HCT116 (cell line): ENCODE measurements at regions not wholly inside any gene's neighbourhood (a gene's known extent, or its start where the extent isn't known, plus 50 kb on each side); places are given as distances from the start of the nearest gene placed in this dataset.

Experiments
- ATAC-seq: fragments of 200-7000 bp; cut with Tn5 transposase; 2 replicates; pipeline ENCODE4 v1.9.1; 2020; ENCODE audit warnings: mild to moderate bottlenecking, moderate library complexity
- BruUV-seq: library from RNA; stranded (reverse); fragments of 400-500 nt; replicated peaks from 2 replicates; lab custom pipeline; 2021; lab: Mats Ljungman, UMichigan
- CTCF ChIA-PET: fragments of 300-600 bp; sonication (Branson Sonifier 250); formaldehyde crosslinking; loops from one replicate; lab custom pipeline; 2021; ENCODE audit warnings: antibody characterized with exemption; lab: Charles Lee
- POLR2A ChIA-PET: fragments of 300-600, 350-600 bp; sonication (Branson Sonifier 250); formaldehyde crosslinking; loops from one replicate; lab custom pipeline; 2021; ENCODE audit warnings: antibody characterized with exemption; lab: Charles Lee
- RAD21 ChIA-PET, 2 experiments: fragments of 300-600 bp; sonication (Branson Sonifier 250); formaldehyde crosslinking; loops; one replicate each; lab custom pipeline; 2023; ENCODE audit warnings: low total read pairs in 2 of 2; ENCODE audit not compliant: uncharacterized antibody in 2 of 2, unreplicated experiment in 2 of 2, low non-redundant PET in 1 of 2; lab: Charles Lee
- DNase-seq: peaks from one replicate; pipeline ENCODE4 v3.0.0-alpha.2; 2010; ENCODE audit warnings: low read depth, low spot score
- H2AFZ ChIP-seq: fragments of 200-600 bp; shearing (Covaris generic), sonication (generic); 2 replicates; pipeline ENCODE4 v1.6.1; 2017; ENCODE audit warnings: low read depth, mixed run types, mixed read lengths, antibody characterized with exemption, low read length; ENCODE audit not compliant: poor library complexity, severe bottlenecking
- H3K27ac ChIP-seq: 2 replicates; pipeline ENCODE4 v1.5.1; 2012; ENCODE audit warnings: low read depth, low read length
- H3K27me3 ChIP-seq: fragments of 200-600 bp; sonication (generic); 2 replicates; pipeline ENCODE4 v1.6.1; 2016; ENCODE audit warnings: mixed run types, low read length, mixed read lengths; ENCODE audit not compliant: insufficient read depth
- H3K36me3 ChIP-seq, 2 experiments: fragments of 200-500 bp in 1 of 2; fragments of 200-600 bp in 1 of 2; sonication (Bioruptor generic) in 1 of 2; sonication (generic) in 1 of 2; 2 replicates each; pipeline versions ENCODE4 v1.5.1 to v1.6.1; 2014 to 2016; ENCODE audit warnings: low read length in 2 of 2, inconsistent platforms in 1 of 2, mixed read lengths in 1 of 2, mixed run types in 1 of 2; ENCODE audit not compliant: insufficient read depth in 2 of 2, control insufficient read depth in 1 of 2
- H3K4me1 ChIP-seq, 2 experiments: fragments of 200-600 bp in 1 of 2; sonication (generic) in 1 of 2; 2 replicates each; pipeline versions ENCODE4 v1.5.1 to v1.6.1; 2012 to 2017; ENCODE audit warnings: low read length in 2 of 2, inconsistent platforms in 1 of 2, mild to moderate bottlenecking in 1 of 2, mixed read lengths in 1 of 2, mixed run types in 1 of 2, moderate library complexity in 1 of 2; ENCODE audit not compliant: insufficient read depth in 2 of 2, control insufficient read depth in 1 of 2
- H3K4me2 ChIP-seq: fragments of 200-600 bp; sonication (generic); 2 replicates; pipeline ENCODE4 v1.6.1; 2017; ENCODE audit warnings: mixed run types, low read length, mixed read lengths
- H3K4me3 ChIP-seq, 2 experiments: fragments of 200-600 bp in 1 of 2; sonication (generic) in 1 of 2; replicated peaks in 1 of 2; 2 replicates each; pipeline ENCODE4 v1.5.1; 2011 to 2016; ENCODE audit warnings: low read length in 2 of 2, control low read depth in 1 of 2, low read depth in 1 of 2, mild to moderate bottlenecking in 1 of 2, mixed read lengths in 1 of 2, mixed run types in 1 of 2
- H3K79me2 ChIP-seq: fragments of 200-600 bp; sonication (generic); 2 replicates; pipeline ENCODE4 v1.6.1; 2017; ENCODE audit warnings: mild to moderate bottlenecking, mixed run types, low read length, moderate library complexity, mixed read lengths; ENCODE audit not compliant: insufficient read depth
- H3K9ac ChIP-seq: fragments of 200-600 bp; sonication (generic); 2 replicates; pipeline ENCODE4 v1.6.1; 2016; ENCODE audit warnings: low read length, mixed read lengths
- H3K9me2 ChIP-seq: fragments of 200-600 bp; sonication (generic), shearing (Covaris generic); 2 replicates; pipeline ENCODE4 v1.6.1; 2017; ENCODE audit warnings: mixed run types, mild to moderate bottlenecking, moderate library complexity; ENCODE audit not compliant: insufficient read depth
- H3K9me3 ChIP-seq, 2 experiments: fragments of 200-500 bp in 1 of 2; fragments of 200-600 bp in 1 of 2; sonication (Bioruptor generic) in 1 of 2; sonication (generic) in 1 of 2; 2 replicates each; pipeline ENCODE4 v1.6.1; 2014 to 2017; ENCODE audit warnings: low read length in 2 of 2, mixed read lengths in 2 of 2, inconsistent platforms in 1 of 2, low read depth in 1 of 2, mild to moderate bottlenecking in 1 of 2, mixed run types in 1 of 2, moderate library complexity in 1 of 2; ENCODE audit not compliant: control insufficient read depth in 1 of 2, insufficient read depth in 1 of 2
- H4K20me1 ChIP-seq: fragments of 200-600 bp; sonication (generic), shearing (Covaris generic); 2 replicates; pipeline ENCODE4 v1.6.1; 2017; ENCODE audit warnings: mixed run types, mild to moderate bottlenecking, moderate library complexity; ENCODE audit not compliant: insufficient read depth
- CBX3 ChIP-seq: IDR thresholded peaks from 2 replicates; pipeline ENCODE4 v1.6.1; 2012; ENCODE audit warnings: low read depth
- CEBPB ChIP-seq: IDR thresholded peaks from 2 replicates; pipeline ENCODE4 v1.6.1; 2012; ENCODE audit warnings: low read depth
- ELF1 ChIP-seq: IDR thresholded peaks from 2 replicates; pipeline ENCODE4 v1.6.1; 2012; ENCODE audit warnings: low read depth, borderline replicate concordance
- EZH2 ChIP-seq: fragments of 200-600 bp; sonication (generic); IDR thresholded peaks from 2 replicates; pipeline ENCODE4 v1.6.1; 2017; ENCODE audit warnings: antibody characterized with exemption, mixed run types
- FOSL1 ChIP-seq: IDR thresholded peaks from 2 replicates; pipeline ENCODE4 v1.6.1; 2012; ENCODE audit warnings: low read depth
- JUND ChIP-seq: IDR thresholded peaks from 2 replicates; pipeline ENCODE4 v1.6.1; 2012
- POLR2A ChIP-seq: IDR thresholded peaks from 2 replicates; pipeline ENCODE4 v1.7.0; 2011; ENCODE audit warnings: borderline replicate concordance; ENCODE audit not compliant: insufficient read depth, insufficient read length; ENCODE audit errors: extremely low read depth
- POLR2AphosphoS5 ChIP-seq: IDR thresholded peaks from 2 replicates; pipeline ENCODE4 v1.6.1; 2011; ENCODE audit warnings: mild to moderate bottlenecking, low read depth, low read length, moderate library complexity
- RAD21 ChIP-seq: IDR thresholded peaks from 2 replicates; pipeline ENCODE4 v1.6.1; 2012; ENCODE audit warnings: low read depth, mild to moderate bottlenecking
- SIN3A ChIP-seq: IDR thresholded peaks from 2 replicates; pipeline ENCODE4 v1.6.1; 2012; ENCODE audit warnings: low read depth
- SP1 ChIP-seq: IDR thresholded peaks from 2 replicates; pipeline ENCODE4 v1.6.1; 2012; ENCODE audit warnings: low read depth
- TCF7L2 ChIP-seq: IDR thresholded peaks from 2 replicates; pipeline ENCODE4 v1.7.0; 2011; ENCODE audit warnings: borderline replicate concordance, inconsistent platforms; ENCODE audit not compliant: insufficient read depth, insufficient read length; ENCODE audit errors: extremely low read depth
- YY1 ChIP-seq: IDR thresholded peaks from 2 replicates; pipeline ENCODE4 v1.6.1; 2011; ENCODE audit warnings: low read length, low read depth, moderate library complexity, mild to moderate bottlenecking; ENCODE audit not compliant: insufficient replicate concordance; ENCODE audit errors: extremely low read depth
- ZFX ChIP-seq: fragments of 450-650 bp; IDR thresholded peaks from 2 replicates; pipeline ENCODE4 v1.6.1; 2017
- ZNF274 ChIP-seq: fragments of 200-500 bp; sonication (Bioruptor generic); IDR thresholded peaks from 2 replicates; pipeline ENCODE4 v1.6.1; 2014; ENCODE audit warnings: mild to moderate bottlenecking, low read depth, low read length, inconsistent platforms
- intact Hi-C: fragments of 100-400 bp; cut with micrococcal nuclease; formaldehyde crosslinking; loops from 2 replicates; pipeline ENCODE4 v1.10.0; 2022
- TF ChIP-seq, protein P1 (sequence below): IDR thresholded peaks from 2 replicates; pipeline ENCODE4 v1.6.1; 2012
- TF ChIP-seq, protein P2 (sequence below): IDR thresholded peaks from 2 replicates; pipeline ENCODE4 v1.6.1; 2012; ENCODE audit warnings: low read depth
- TF ChIP-seq, protein P3 (sequence below): IDR thresholded peaks from 2 replicates; pipeline ENCODE4 v1.6.1; 2011; ENCODE audit warnings: mild to moderate bottlenecking, low read length, moderate library complexity; ENCODE audit not compliant: insufficient replicate concordance; ENCODE audit errors: extremely low read depth
- TF ChIP-seq, protein P4 (sequence below), 3 experiments: fragments of 200-600 bp in 1 of 3; sonication (generic) in 1 of 3; IDR thresholded peaks in 2 of 3; conservative IDR thresholded peaks in 1 of 3; 2 replicates each; pipeline ENCODE4 v1.5.1; 2012 to 2017; ENCODE audit warnings: low read depth in 2 of 3, low read length in 2 of 3, antibody characterized with exemption in 1 of 3, borderline replicate concordance in 1 of 3, control low read depth in 1 of 3, mild to moderate bottlenecking in 1 of 3, mixed read lengths in 1 of 3, mixed run types in 1 of 3, moderate library complexity in 1 of 3; ENCODE audit not compliant: insufficient read depth in 1 of 3
- TF ChIP-seq, protein P5 (sequence below): IDR thresholded peaks from 2 replicates; pipeline ENCODE4 v1.6.1; 2012

DNA sequence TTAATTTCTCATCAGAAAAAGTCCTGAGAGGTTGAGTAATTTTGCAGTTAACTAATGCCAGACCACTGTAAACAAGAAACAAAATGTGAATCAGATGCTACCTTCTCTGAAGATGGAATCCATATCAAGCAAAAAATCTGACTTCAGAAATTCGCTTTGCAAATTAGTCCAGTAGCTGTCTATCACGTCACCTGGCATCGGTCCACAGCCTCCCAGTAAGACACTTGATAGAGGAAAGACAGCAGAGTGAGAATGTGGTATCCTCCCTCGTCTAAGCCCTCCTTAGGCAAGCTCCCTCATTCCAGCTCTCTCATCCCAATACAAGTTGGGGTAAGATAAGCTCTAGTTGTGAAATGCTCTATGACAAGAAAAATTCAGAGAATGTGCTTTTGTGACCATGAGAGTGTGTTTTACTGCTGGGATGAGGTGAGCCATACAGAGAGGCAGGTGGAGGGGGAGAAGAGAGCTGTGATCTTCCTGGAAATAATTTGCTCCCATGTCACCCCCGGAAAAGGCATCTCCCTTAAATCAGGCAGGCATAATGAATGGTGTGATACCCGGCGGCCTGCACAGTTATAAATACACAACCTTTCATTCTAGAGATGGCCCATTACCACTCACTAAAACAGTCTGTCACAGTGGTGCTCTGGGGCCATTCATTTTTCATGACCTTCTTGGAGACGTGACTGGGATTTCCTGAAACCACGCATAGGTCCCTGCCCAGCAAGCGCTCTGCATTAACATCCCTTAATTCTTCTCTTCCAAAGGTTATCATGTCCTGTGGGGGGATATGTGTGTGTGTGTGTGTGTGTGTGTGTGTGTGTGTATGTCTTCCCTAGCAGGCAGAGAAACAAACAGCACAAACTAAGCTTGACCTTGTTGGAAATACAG lies 602.0 kb upstream of the KCNMB2 start:
- BruUV-seq, result no TSS peak
- DNase-seq, result no peak

More for the DNA sequence above, 602.0 kb upstream of the KCNMB2 start:
- Histone ChIP-seq H3K27ac (no peak overlapping the region), H3K9me2 (no peaks in the 10 kb centered on the region), H3K4me2 (no peak overlapping the region), H3K9me3 (no peaks in the 10 kb centered on the region), H3K36me3 (no peaks in the 10 kb centered on the region), H3K4me3 (no peak overlapping the region), H3K9ac (no peak overlapping the region)
- ChIA-PET RAD21 (no interaction called here), CTCF (no interaction called here), POLR2A (no interaction called here)
- TF ChIP-seq, protein P1, sequence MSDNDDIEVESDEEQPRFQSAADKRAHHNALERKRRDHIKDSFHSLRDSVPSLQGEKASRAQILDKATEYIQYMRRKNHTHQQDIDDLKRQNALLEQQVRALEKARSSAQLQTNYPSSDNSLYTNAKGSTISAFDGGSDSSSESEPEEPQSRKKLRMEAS, result no peak
- TF ChIP-seq FOSL1, result no peak
- no peak for TF ChIP-seq ZFX
- no peak for TF ChIP-seq CBX3
- TF ChIP-seq, protein P2, sequence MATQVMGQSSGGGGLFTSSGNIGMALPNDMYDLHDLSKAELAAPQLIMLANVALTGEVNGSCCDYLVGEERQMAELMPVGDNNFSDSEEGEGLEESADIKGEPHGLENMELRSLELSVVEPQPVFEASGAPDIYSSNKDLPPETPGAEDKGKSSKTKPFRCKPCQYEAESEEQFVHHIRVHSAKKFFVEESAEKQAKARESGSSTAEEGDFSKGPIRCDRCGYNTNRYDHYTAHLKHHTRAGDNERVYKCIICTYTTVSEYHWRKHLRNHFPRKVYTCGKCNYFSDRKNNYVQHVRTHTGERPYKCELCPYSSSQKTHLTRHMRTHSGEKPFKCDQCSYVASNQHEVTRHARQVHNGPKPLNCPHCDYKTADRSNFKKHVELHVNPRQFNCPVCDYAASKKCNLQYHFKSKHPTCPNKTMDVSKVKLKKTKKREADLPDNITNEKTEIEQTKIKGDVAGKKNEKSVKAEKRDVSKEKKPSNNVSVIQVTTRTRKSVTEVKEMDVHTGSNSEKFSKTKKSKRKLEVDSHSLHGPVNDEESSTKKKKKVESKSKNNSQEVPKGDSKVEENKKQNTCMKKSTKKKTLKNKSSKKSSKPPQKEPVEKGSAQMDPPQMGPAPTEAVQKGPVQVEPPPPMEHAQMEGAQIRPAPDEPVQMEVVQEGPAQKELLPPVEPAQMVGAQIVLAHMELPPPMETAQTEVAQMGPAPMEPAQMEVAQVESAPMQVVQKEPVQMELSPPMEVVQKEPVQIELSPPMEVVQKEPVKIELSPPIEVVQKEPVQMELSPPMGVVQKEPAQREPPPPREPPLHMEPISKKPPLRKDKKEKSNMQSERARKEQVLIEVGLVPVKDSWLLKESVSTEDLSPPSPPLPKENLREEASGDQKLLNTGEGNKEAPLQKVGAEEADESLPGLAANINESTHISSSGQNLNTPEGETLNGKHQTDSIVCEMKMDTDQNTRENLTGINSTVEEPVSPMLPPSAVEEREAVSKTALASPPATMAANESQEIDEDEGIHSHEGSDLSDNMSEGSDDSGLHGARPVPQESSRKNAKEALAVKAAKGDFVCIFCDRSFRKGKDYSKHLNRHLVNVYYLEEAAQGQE, result no peak
- TF ChIP-seq EZH2, result no peak
- no peak for TF ChIP-seq ZNF274
- no peak for TF ChIP-seq POLR2A
- TF ChIP-seq YY1, result no peak
- no peak for TF ChIP-seq JUND
- TF ChIP-seq SP1, result no peak
- no peak for TF ChIP-seq RAD21
- TF ChIP-seq CEBPB, result no peak
- TF ChIP-seq, protein P3, sequence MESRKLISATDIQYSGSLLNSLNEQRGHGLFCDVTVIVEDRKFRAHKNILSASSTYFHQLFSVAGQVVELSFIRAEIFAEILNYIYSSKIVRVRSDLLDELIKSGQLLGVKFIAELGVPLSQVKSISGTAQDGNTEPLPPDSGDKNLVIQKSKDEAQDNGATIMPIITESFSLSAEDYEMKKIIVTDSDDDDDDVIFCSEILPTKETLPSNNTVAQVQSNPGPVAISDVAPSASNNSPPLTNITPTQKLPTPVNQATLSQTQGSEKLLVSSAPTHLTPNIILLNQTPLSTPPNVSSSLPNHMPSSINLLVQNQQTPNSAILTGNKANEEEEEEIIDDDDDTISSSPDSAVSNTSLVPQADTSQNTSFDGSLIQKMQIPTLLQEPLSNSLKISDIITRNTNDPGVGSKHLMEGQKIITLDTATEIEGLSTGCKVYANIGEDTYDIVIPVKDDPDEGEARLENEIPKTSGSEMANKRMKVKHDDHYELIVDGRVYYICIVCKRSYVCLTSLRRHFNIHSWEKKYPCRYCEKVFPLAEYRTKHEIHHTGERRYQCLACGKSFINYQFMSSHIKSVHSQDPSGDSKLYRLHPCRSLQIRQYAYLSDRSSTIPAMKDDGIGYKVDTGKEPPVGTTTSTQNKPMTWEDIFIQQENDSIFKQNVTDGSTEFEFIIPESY, result no peak
- no peak for TF ChIP-seq SIN3A
- TF ChIP-seq ELF1, result no peak
- no peak for TF ChIP-seq POLR2AphosphoS5
- TF ChIP-seq, protein P4, sequence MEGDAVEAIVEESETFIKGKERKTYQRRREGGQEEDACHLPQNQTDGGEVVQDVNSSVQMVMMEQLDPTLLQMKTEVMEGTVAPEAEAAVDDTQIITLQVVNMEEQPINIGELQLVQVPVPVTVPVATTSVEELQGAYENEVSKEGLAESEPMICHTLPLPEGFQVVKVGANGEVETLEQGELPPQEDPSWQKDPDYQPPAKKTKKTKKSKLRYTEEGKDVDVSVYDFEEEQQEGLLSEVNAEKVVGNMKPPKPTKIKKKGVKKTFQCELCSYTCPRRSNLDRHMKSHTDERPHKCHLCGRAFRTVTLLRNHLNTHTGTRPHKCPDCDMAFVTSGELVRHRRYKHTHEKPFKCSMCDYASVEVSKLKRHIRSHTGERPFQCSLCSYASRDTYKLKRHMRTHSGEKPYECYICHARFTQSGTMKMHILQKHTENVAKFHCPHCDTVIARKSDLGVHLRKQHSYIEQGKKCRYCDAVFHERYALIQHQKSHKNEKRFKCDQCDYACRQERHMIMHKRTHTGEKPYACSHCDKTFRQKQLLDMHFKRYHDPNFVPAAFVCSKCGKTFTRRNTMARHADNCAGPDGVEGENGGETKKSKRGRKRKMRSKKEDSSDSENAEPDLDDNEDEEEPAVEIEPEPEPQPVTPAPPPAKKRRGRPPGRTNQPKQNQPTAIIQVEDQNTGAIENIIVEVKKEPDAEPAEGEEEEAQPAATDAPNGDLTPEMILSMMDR (IDR thresholded peaks at IDR 0.05 in 2 of 3, conservative IDR thresholded peaks at IDR 0.05 in 1 of 3; ENCODE audit: borderline replicate concordance in 1 of 3, insufficient read depth in 1 of 3, low read depth in 2 of 3, low read length in 2 of 3), result no peak
- TF ChIP-seq TCF7L2, result no peak
- TF ChIP-seq, protein P5, sequence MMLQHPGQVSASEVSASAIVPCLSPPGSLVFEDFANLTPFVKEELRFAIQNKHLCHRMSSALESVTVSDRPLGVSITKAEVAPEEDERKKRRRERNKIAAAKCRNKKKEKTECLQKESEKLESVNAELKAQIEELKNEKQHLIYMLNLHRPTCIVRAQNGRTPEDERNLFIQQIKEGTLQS, result no peak
- TF ChIP-seq, all 23 proteins: peak for 0
- ATAC-seq, result no peak
- intact Hi-C loops, result no loop called here
- no peaks in the 10 kb centered on the region for H3K27me3 ChIP-seq
- H3K4me1 ChIP-seq, result no peaks in the 10 kb centered on the region
- no peaks in the 10 kb centered on the region for H3K79me2 ChIP-seq
- H2AFZ ChIP-seq, result no peak overlapping the region
- no peaks in the 10 kb centered on the region for H4K20me1 ChIP-seq
